Psoas muscle (tissue), 7 donors: ENCODE measurements at regions not wholly inside any gene's neighbourhood (a gene's known extent, or its start where the extent isn't known, plus 50 kb on each side); places are given as distances from the start of the nearest gene placed in this dataset.

ENCODE experiments used
- ATAC-seq, 4 donors: fragments of 200-7000 bp; cut with Tn5 transposase; one replicate each; pipeline ENCODE4 v1.9.1; 2020; ENCODE audit warnings: moderate library complexity in 3 of 4, mild to moderate bottlenecking in 2 of 4
- DNase-seq, 2 donors: peaks; one replicate each; pipeline ENCODE4 v3.0.0-alpha.2; 2020
- H3K27ac ChIP-seq: fragments of 200-600 bp; one replicate; pipeline ENCODE4 v1.8.0; 2022
- H3K27me3 ChIP-seq, 3 donors: fragments of 200-600 bp in 1 of 3; one replicate each; pipeline versions ENCODE4 v1.6.1 to v1.8.0; 2013 to 2022; ENCODE audit warnings: low read length in 2 of 3, mild to moderate bottlenecking in 2 of 3, moderate library complexity in 1 of 3; ENCODE audit not compliant: insufficient read depth in 3 of 3
- H3K36me3 ChIP-seq, 2 donors: fragments of 200-600 bp in 1 of 2; one replicate each; pipeline versions ENCODE4 v1.6.1 to v1.8.0; 2013 to 2022; ENCODE audit warnings: low read depth in 1 of 2, mild to moderate bottlenecking in 1 of 2, moderate library complexity in 1 of 2; ENCODE audit not compliant: insufficient read depth in 1 of 2
- H3K4me1 ChIP-seq: fragments of 200-600 bp; one replicate; pipeline ENCODE4 v1.8.0; 2022
- H3K4me3 ChIP-seq: fragments of 200-600 bp; one replicate; pipeline ENCODE4 v1.8.0; 2022; ENCODE audit warnings: mild to moderate bottlenecking
- H3K9me3 ChIP-seq: fragments of 200-600 bp; one replicate; pipeline ENCODE4 v1.8.0; 2022
- WGBS, 3 donors: extraction: QIAGEN DNeasy Blood & Tissue Kit; methylation state at CpG; one replicate each; pipeline versions ENCODE4 v1.1.6 to v1.1.7; 2013; 5-methylcytosine and 5-hydroxymethylcytosine counted together
- intact Hi-C, 2 donors: fragments of 100-400 bp; cut with DNase I; formaldehyde crosslinking; loops; one replicate each; pipeline versions ENCODE4 v1.11.0 to v1.14.2; 2022
- TF ChIP-seq, protein P1 (sequence below): fragments of 200-600 bp; IDR thresholded peaks from one replicate; pipeline ENCODE4 v1.8.0; 2022; ENCODE audit warnings: antibody characterized with exemption
- donor health status: healthy with polysubstance abuse.
- donor health status: DM: no; HTN: no; CAD: no; lungs with moderate emphysema.
- donor health status: Bipolar disorder and iron deficiency.
- donor health status: healthy.
- donor health status: DM: yes; HTN: yes; CAD: no.
- donor health status: DM: no; HTN: no; CAD: no.
- donor health status: DM: yes; HTN: yes; CAD: no.

DNA sequence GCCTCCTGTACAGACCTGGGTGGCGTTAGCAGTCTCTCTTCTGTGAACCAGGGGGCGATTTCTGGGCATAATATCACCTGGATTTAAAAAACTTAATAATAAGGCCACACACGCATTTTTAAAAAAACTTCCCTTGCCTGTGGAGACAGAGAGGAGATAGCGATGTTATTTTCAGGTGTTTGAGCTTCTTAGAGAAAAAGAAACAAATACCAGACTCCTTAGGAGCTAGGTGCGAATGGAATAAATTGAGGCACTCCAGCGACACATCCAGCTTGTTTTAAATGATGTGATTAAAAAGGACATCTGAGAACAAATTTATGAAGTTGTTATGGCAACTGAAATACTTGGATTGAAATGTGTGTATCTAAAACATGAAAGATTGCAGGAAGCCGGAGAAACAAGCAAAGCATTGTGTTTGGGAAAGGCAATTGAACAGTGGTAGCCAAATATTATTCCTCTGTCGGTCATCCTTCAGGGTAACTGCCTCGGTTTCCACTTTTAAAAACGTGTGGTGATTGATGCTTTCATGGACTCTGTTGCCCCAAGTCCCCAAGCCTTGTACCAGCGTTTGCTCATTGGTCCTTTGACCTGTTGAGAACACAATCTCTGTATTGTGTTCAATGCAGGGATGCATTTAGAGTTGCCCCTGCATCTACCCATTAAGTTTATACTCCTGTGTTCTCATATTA is 158.7 kb downstream of the TM9SF2 start:
- Histone ChIP-seq H3K4me3 (no peak overlapping the region), H3K27ac (no peak overlapping the region), H3K36me3 (no peaks in the 10 kb centered on the region), H3K4me1 (no peaks in the 10 kb centered on the region), H3K9me3 (no peaks in the 10 kb centered on the region), H3K27me3 (no peaks in the 10 kb centered on the region)
- DNase-seq (no peak), ATAC-seq (no peak)
- WGBS, 3 donors, result 85 to 90% (median 87%) methylated on average over 11 of the region's 11 CpGs
- intact Hi-C loops, result loop anchor here (5.0 to 10.0 kb wide), 3 partner anchors 255 to 857 kb away; no protein-coding TSS in a partner anchor
- TF ChIP-seq, protein P1, sequence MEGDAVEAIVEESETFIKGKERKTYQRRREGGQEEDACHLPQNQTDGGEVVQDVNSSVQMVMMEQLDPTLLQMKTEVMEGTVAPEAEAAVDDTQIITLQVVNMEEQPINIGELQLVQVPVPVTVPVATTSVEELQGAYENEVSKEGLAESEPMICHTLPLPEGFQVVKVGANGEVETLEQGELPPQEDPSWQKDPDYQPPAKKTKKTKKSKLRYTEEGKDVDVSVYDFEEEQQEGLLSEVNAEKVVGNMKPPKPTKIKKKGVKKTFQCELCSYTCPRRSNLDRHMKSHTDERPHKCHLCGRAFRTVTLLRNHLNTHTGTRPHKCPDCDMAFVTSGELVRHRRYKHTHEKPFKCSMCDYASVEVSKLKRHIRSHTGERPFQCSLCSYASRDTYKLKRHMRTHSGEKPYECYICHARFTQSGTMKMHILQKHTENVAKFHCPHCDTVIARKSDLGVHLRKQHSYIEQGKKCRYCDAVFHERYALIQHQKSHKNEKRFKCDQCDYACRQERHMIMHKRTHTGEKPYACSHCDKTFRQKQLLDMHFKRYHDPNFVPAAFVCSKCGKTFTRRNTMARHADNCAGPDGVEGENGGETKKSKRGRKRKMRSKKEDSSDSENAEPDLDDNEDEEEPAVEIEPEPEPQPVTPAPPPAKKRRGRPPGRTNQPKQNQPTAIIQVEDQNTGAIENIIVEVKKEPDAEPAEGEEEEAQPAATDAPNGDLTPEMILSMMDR, result no peak

GRCh38 chr13:99659226-99659625 is 158.0 kb downstream of the TM9SF2 start:
- 90 to 96% (median 94%) methylated on average over 3 of the region's 3 CpGs for WGBS, 3 donors
- Histone ChIP-seq H3K9me3 (no peaks in the 10 kb centered on the region), H3K27ac (no peak overlapping the region), H3K4me1 (no peaks in the 10 kb centered on the region), H3K27me3 (no peaks in the 10 kb centered on the region), H3K4me3 (no peak overlapping the region), H3K36me3 (no peaks in the 10 kb centered on the region)
- ATAC-seq (no peak), DNase-seq (no peak)
- TF ChIP-seq, protein P1, result no peak
- intact Hi-C loops, result loop anchor here (5.0 to 10.0 kb wide), 3 partner anchors 256 to 858 kb away; no protein-coding TSS in a partner anchor

DNA sequence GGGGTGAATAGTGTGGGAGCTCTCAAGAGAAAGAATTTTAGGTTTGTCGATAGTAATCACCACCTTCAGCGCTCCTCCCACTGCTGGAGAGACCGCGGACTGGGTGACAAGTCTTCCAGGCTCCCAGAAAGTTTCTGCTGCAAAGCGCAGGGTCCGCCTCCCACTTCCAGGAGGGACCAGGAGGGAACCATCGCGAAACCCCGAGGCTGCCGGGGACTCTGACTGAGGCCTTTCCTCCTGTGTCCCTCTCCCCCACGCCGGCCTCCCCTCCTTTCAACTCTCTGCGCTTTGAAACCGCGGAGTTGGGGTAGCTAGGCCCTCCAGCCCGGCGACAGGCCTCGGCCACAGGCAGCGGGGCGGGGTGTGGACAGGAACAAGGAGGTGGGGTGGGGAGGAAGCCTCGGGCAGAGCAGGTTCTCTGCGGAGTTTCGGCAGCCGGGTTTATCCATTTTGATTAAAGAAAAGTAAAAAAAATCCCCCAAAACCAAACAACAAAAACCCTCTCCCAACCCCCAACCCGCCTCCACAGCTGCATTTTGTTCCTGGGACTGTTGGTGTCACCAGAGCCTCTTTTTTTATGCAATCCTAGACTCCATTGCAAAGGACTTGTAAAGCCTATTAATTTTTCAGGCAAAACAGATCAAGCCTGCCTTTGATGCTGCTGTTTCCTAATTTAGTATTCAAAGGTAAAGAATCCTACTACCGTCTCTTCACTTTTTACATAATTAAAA is 157.2 kb downstream of the TM9SF2 start:
- TF ChIP-seq, protein P1, result peak; percentile 16
- H3K4me1 ChIP-seq, result no peaks in the 10 kb centered on the region
- no peaks in the 10 kb centered on the region for H3K9me3 ChIP-seq
- DNase-seq, result peak; percentile 39 to 59
- H3K27ac ChIP-seq, result peak overlapping the region; percentile 36
- H3K27me3 ChIP-seq, result no peaks in the 10 kb centered on the region
- intact Hi-C loops, result loop anchor here (5.0 to 10.0 kb wide), 3 partner anchors 256 to 859 kb away; no protein-coding TSS in a partner anchor
- H3K36me3 ChIP-seq, result no peaks in the 10 kb centered on the region
- WGBS, 3 donors, result 37 to 46% (median 45%) methylated on average over 26 of the region's 26 CpGs
- H3K4me3 ChIP-seq, result peak overlapping the region; percentile 60
- ATAC-seq, result peak in 2 of 4 donors; percentile 17 to 36

DNA sequence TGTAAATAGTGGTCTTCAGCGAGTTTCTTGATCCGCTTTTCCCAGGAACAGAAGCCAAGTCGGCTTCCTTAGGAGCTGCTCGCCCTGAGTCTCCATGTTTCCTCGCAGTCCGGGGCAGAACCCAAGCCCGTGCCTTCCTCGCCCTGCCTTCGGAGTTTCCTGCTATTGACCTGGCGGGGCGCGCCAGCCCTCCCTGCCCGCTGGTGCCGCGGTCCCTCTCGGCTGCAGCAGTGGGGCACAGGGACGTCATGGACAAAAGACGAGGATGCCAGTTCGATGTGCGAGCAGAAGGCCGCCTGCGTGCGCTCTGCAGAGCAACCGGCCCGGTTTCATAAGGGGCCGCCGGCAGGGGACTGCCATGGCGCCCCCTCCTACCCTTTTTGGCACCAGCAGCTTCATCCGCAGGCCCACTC is 156.6 kb downstream of the TM9SF2 start:
- WGBS, 3 donors, result 45 to 59% (median 52%) methylated on average over 29 of the region's 29 CpGs
- Histone ChIP-seq H3K4me3 (peak overlapping the region; percentile 60), H3K9me3 (no peaks in the 10 kb centered on the region), H3K27me3 (no peaks in the 10 kb centered on the region), H3K4me1 (no peaks in the 10 kb centered on the region), H3K27ac (peak overlapping the region; percentile 36), H3K36me3 (no peaks in the 10 kb centered on the region)
- DNase-seq (peak; percentile 17 to 49), ATAC-seq (peak in 1 of 4 donors; percentile 11)
- TF ChIP-seq, protein P1, result no peak
- intact Hi-C loops, result loop anchor here (2.0 to 10.0 kb wide), 5 partner anchors 257 to 859 kb away; no protein-coding TSS in a partner anchor
